ENCODE measurements at regions not wholly inside any gene's neighbourhood (a gene's known extent, or its start where the extent isn't known, plus 50 kb on each side); places are given as distances from the start of the nearest gene placed in this dataset.

GRCh38 chr9:80789831-80790230, 899.5 kb downstream of the TLE1 start:
- Histone ChIP-seq H3K9me3 (peaks cover 0 to 3% (median 0%) of the 10 kb centered on the region in 12 donors), H3K4me1 (peaks cover 0 to 7% (median 0%) of the 10 kb centered on the region in 12 donors), H3K36me3 (no peaks in the 10 kb centered on the region), H3K27me3 (no peaks in the 10 kb centered on the region), H3K4me3 (no peak overlapping the region), H3K27ac (no peak overlapping the region)
- ATAC-seq (no peak), DNase-seq (no peak)
- no peak for TF ChIP-seq POLR2A (IDR thresholded peaks at IDR 0.05)
- TF ChIP-seq, protein P1, sequence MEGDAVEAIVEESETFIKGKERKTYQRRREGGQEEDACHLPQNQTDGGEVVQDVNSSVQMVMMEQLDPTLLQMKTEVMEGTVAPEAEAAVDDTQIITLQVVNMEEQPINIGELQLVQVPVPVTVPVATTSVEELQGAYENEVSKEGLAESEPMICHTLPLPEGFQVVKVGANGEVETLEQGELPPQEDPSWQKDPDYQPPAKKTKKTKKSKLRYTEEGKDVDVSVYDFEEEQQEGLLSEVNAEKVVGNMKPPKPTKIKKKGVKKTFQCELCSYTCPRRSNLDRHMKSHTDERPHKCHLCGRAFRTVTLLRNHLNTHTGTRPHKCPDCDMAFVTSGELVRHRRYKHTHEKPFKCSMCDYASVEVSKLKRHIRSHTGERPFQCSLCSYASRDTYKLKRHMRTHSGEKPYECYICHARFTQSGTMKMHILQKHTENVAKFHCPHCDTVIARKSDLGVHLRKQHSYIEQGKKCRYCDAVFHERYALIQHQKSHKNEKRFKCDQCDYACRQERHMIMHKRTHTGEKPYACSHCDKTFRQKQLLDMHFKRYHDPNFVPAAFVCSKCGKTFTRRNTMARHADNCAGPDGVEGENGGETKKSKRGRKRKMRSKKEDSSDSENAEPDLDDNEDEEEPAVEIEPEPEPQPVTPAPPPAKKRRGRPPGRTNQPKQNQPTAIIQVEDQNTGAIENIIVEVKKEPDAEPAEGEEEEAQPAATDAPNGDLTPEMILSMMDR (IDR thresholded peaks at IDR 0.05): no peak
- 88 to 89% (median 88%) methylated on average over 5 of the region's 5 CpGs for WGBS, 4 donors
- intact Hi-C loops (cut with DNase I): no loop called here

DNA sequence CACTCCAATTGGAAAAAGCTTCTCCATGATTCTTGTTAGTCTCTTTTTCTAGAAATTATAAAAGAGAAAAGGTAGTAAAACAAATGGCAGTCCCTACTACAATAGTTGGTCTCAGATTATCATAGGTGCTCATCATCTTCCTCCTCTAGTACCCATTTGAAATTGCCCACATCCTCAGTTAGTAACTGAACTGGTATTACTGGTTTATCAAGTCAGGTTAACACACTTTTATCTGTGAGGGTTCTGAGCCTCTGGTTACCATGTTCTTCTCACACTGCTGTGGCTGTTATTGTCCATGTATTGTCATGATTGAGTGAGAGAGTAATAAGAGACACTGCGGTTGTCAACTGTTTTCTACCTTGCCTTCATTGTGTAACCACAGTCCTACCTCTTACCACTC, 901.7 kb downstream of the TLE1 start:
- no peak overlapping the region for H3K4me3 ChIP-seq
- peaks cover 0 to 7% (median 0%) of the 10 kb centered on the region in 12 donors for H3K4me1 ChIP-seq
- no peaks in the 10 kb centered on the region for H3K27me3 ChIP-seq
- intact Hi-C loops (cut with DNase I): no loop called here
- no peaks in the 10 kb centered on the region for H3K36me3 ChIP-seq
- H3K9me3 ChIP-seq: peaks cover 0 to 3% (median 0%) of the 10 kb centered on the region in 12 donors
- no peak overlapping the region for H3K27ac ChIP-seq
- DNase-seq: no peak
- TF ChIP-seq, protein P1 (IDR thresholded peaks at IDR 0.05): no peak
- no peak for TF ChIP-seq POLR2A (IDR thresholded peaks at IDR 0.05)
- 94 to 100% (median 94%) methylated on average over 1 of the region's 1 CpG for WGBS, 4 donors
- no peak for ATAC-seq

DNA sequence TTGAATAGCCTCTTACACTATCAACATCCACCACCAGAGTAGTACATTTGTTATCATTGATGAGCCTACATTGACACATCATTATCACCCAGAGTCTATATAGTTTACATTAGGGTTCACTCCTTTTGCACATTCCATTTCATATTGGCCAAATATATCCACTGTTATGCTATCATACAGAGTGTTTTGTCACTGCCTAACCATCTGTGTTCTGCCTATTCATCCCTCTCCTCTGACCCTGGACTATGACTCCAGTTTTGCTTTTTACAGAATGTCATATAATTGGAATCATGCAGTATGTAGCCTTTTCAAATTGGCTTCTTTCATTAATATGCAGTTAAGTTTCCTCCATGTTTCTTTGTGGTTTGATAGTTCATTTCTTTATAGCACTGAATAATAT, 904.7 kb downstream of the TLE1 start:
- Histone ChIP-seq H3K27ac (no peak overlapping the region), H3K9me3 (peaks cover 0 to 7% (median 0%) of the 10 kb centered on the region in 12 donors), H3K27me3 (no peaks in the 10 kb centered on the region), H3K4me1 (no peaks in the 10 kb centered on the region), H3K4me3 (no peak overlapping the region), H3K36me3 (no peaks in the 10 kb centered on the region)
- no peak for DNase-seq
- ATAC-seq: no peak
- TF ChIP-seq, protein P1 (IDR thresholded peaks at IDR 0.05): no peak
- TF ChIP-seq POLR2A (IDR thresholded peaks at IDR 0.05): no peak
- intact Hi-C loops (cut with DNase I): no loop called here

GRCh38 chr9:80775971-80776370, 913.4 kb downstream of the TLE1 start:
- no peak for ATAC-seq

More at GRCh38 chr9:80775971-80776370, 913.4 kb downstream of the TLE1 start:
- H3K9me3 ChIP-seq: peaks cover 0 to 9% (median 0%) of the 10 kb centered on the region in 12 donors
- no peaks in the 10 kb centered on the region for H3K36me3 ChIP-seq
- no peak overlapping the region for H3K4me3 ChIP-seq
- no peaks in the 10 kb centered on the region for H3K4me1 ChIP-seq
- intact Hi-C loops (cut with DNase I): no loop called here
- no peak overlapping the region for H3K27ac ChIP-seq
- no peak for TF ChIP-seq POLR2A (IDR thresholded peaks at IDR 0.05)
- TF ChIP-seq, protein P1 (IDR thresholded peaks at IDR 0.05): no peak
- H3K27me3 ChIP-seq: no peaks in the 10 kb centered on the region
- no peak for DNase-seq
